UCSD-AML1 (cell line): ENCODE measurements at regions not wholly inside any gene's neighbourhood (a gene's known extent, or its start where the extent isn't known, plus 50 kb on each side); places are given as distances from the start of the nearest gene placed in this dataset.

ENCODE experiments used
- DNase-seq: peaks from one replicate; lab custom pipeline; 2025; ENCODE audit not compliant: unreplicated experiment; lab: John Stamatoyannopoulos, UW

GRCh38 chr2:221104361-221104811 lies 467.7 kb downstream of the EPHA4 start:
- peak; percentile 85 for DNase-seq

GRCh38 chr2:221106241-221106640 lies 465.9 kb downstream of the EPHA4 start:
- DNase-seq, result no peak

- no peak for DNase-seq
Observed at GRCh38 chr2:221107424-221107823, 464.7 kb downstream of the EPHA4 start.

GRCh38 chr2:221109552-221109951 lies 462.6 kb downstream of the EPHA4 start:
- no peak for DNase-seq

GRCh38 chr2:221111739-221112138 lies 460.4 kb downstream of the EPHA4 start:
- DNase-seq, result no peak

GRCh38 chr2:221112744-221113143 lies 459.4 kb downstream of the EPHA4 start:
- DNase-seq, result no peak

GRCh38 chr2:221115944-221116343 lies 456.2 kb downstream of the EPHA4 start:
- no peak for DNase-seq

- no peak for DNase-seq
Observed at GRCh38 chr2:221120643-221121042, 451.5 kb downstream of the EPHA4 start.

- no peak for DNase-seq
Observed at GRCh38 chr2:221123396-221123795, 448.7 kb downstream of the EPHA4 start.

GRCh38 chr2:221124532-221125240 lies 447.4 kb downstream of the EPHA4 start:
- DNase-seq, result no peak

- no peak for DNase-seq
Observed at GRCh38 chr2:221125691-221126090, 446.4 kb downstream of the EPHA4 start.

- DNase-seq, result no peak
Observed at GRCh38 chr2:221129657-221130056, 442.4 kb downstream of the EPHA4 start.

GRCh38 chr2:221130431-221130830 lies 441.7 kb downstream of the EPHA4 start:
- no peak for DNase-seq

- DNase-seq, result no peak
Observed at GRCh38 chr2:221133941-221134340, 438.2 kb downstream of the EPHA4 start.

- DNase-seq, result no peak
Observed at GRCh38 chr2:221134718-221135117, 437.4 kb downstream of the EPHA4 start.

GRCh38 chr2:221135699-221136098 lies 436.4 kb downstream of the EPHA4 start:
- no peak for DNase-seq

GRCh38 chr2:221137385-221137784 lies 434.7 kb downstream of the EPHA4 start:
- DNase-seq, result no peak

GRCh38 chr2:221142341-221142740 lies 429.8 kb downstream of the EPHA4 start:
- DNase-seq, result no peak

GRCh38 chr2:221143231-221143630 lies 428.9 kb downstream of the EPHA4 start:
- no peak for DNase-seq

- no peak for DNase-seq
Observed at GRCh38 chr2:221144909-221145308, 427.2 kb downstream of the EPHA4 start.

- no peak for DNase-seq
Observed at GRCh38 chr2:221145396-221145795, 426.7 kb downstream of the EPHA4 start.

GRCh38 chr2:221153226-221153625 lies 418.9 kb downstream of the EPHA4 start:
- no peak for DNase-seq

GRCh38 chr2:221154176-221154575 lies 417.9 kb downstream of the EPHA4 start:
- no peak for DNase-seq
